ENCODE measurements at regions not wholly inside any gene's neighbourhood (a gene's known extent, or its start where the extent isn't known, plus 50 kb on each side); places are given as distances from the start of the nearest gene placed in this dataset.

GRCh38 chr19:28874742-28875141, 338.2 kb downstream of the UQCRFS1 start:
- TF ChIP-seq CTCF (IDR thresholded peaks at IDR 0.05 in 2 of 3, conservative IDR thresholded peaks at IDR 0.05 in 1 of 3; ENCODE audit: control insufficient read depth in 2 of 3, extremely low read depth in 1 of 3, insufficient read depth in 1 of 3, low read depth in 3 of 3, low read length in 3 of 3) (no peak), MAX (IDR thresholded peaks at IDR 0.05; ENCODE audit: low read depth, low read length) (no peak), NKRF (conservative IDR thresholded peaks at IDR 0.05) (no peak), REST (IDR thresholded peaks at IDR 0.05; ENCODE audit: low read depth, low read length) (no peak), RAD51 (IDR thresholded peaks at IDR 0.05) (no peak), ZNF274 (IDR thresholded peaks at IDR 0.05; ENCODE audit: insufficient read depth, insufficient read length) (no peak), PRDM15 (CRISPR knock-in tag; IDR thresholded peaks at IDR 0.05) (no peak), EZH2 (IDR thresholded peaks at IDR 0.05; ENCODE audit: borderline replicate concordance, control insufficient read depth, low read depth, low read length) (no peak), MXI1 (IDR thresholded peaks at IDR 0.05; ENCODE audit: low read depth, low read length) (no peak)
